Occipital lobe (tissue), 1 donor: ENCODE measurements at regions not wholly inside any gene's neighbourhood (a gene's known extent, or its start where the extent isn't known, plus 50 kb on each side); places are given as distances from the start of the nearest gene placed in this dataset.

Source experiments
- DNase-seq: peaks from one replicate; lab custom pipeline; 2025; lab: John Stamatoyannopoulos, UW

DNA sequence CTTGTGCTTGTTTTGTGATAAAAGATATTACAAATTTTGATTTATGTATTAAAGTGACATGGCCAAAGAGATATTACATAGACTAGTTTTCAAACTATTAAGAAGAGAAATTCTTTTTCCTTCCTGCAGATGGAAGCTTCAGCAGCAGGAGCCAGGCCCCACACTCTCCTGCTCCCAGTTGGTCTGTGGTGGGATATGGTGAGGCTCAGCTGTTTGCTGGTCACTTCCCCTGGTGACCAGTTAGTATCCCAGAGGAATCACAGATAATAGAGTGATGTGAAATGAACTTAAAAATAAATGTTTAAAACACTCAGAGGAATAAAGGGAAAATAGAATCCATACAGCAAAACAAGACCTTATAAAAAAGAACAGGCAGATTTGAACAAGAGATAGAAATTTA lies 154.7 kb downstream of the KTN1 start:
- no peak for DNase-seq

DNA sequence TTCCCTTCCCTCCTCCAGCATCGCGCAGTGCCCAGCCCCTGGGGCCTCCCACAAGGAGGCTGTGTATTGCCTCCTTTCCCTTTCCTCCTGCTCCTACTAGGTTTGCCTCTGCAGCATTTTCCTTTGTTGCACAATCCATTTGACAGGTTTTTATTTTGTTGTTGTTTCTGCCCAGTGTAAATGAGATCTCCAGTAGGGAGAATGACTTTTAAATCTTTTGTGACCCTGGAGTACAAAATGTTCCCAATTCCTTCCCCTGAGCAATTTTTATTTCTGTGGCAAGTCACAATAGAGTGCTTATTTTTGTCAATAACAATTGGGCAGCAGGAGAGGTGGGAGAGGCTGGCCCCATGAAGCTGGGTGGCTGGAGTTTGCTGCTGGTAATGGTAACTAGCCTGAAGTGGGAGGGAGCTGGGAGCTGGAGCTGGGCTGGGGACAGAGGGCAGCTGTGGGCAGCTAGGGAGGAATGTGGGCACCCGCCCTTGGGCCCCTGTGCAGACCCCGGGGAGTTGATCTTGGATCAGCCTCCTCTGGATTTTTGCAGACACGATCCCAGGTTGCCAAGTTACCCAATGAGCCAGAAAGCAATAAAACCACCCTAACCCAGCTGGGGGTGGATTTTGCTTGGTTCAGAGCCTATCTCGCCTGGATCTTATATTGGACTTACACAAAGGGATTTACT lies 160.1 kb downstream of the KTN1 start:
- DNase-seq, result no peak

DNA sequence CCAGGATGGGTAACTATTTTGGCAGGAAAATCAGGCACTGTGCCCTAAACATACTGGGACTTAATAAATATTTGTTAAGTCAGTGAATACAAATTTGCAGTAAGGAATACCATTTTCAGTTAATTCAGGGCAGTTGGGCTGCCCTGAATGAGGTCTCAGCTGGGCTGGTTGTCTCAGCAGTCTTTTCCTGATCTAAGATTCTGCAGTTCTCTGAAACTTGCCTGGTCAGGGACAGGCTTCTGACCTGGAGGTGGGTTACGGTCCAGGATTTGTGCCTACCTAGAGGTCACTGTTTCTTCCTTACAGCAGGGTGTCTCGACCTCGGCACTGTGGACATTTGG lies 160.6 kb downstream of the KTN1 start:
- no peak for DNase-seq

DNA sequence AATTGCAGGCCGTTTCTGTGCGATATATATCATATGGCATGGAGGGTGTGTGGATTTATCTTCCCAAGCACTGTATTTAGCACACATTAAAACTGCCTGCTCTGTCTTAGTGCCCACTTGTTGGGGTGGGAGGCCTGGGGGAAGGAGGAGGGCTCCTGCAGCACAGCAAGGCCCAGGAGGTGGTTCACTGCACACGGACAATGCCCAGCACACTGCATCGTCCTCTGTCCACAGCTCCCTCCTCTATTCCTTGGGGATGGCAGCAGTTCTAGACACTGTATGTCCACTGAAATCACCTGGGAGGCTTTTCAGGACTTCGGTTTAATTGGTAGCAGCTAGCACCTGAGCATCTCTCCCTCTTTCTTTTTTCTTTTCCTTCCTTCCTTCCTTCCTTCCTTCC lies 161.2 kb downstream of the KTN1 start:
- DNase-seq, result no peak

DNA sequence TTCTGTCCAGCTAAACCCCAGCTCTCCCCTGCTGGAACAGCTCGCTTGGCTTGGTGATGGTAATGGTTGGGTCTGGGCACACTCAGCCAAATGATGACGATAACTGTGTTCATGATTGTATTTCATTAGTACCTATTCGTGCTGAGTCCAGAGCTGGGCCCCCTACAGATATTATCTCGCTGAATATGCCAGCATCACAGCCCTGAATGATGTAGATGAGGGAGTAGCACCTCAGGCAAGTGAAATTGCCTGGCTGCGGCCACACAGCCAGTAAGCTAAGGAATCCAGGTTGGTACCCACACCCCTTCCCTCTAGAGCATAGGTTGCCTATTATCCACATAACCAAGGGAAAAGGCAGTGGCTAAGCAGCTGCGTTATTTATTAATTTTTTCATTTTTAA lies 163.5 kb downstream of the KTN1 start:
- DNase-seq, result no peak

DNA sequence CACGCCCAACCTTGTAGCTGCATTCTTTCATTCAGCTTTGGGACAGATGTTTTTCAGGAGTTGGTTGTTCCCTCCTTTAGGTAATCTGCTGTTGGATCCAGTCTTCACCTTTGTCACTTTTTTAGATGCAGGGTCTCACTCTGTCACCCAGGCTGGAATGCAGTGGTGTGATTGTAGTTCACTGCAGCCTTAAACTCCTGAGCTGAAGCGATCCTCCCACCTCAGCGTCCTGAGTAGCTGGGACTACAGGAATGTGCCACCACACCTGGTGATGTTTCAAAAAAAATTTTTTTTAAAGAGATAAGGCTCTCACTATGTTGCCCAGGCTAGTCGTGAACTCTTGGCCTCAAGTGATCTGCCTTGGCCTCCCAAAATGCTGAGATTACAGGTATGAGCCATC lies 164.3 kb downstream of the KTN1 start:
- DNase-seq, result no peak

DNA sequence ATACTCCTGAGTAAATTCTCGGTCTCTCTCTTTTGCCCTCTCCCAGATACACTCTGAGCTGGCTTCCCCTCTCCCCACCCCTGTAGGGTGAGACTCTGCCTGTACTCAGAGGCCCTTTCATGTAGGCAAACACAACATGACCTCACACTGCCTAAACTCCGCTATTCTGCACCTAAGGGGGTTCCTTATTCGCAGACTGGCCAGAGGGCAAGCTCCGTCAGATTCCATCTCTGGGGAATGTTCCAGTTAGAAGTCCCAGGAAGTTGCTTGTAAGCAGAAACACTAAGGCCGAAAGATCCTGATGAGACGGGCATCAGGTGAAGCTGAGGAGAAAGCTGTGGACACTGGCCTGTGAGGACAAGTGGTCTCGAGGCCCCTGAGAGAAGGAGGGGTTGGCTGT lies 165.9 kb downstream of the KTN1 start:
- no peak for DNase-seq

DNA sequence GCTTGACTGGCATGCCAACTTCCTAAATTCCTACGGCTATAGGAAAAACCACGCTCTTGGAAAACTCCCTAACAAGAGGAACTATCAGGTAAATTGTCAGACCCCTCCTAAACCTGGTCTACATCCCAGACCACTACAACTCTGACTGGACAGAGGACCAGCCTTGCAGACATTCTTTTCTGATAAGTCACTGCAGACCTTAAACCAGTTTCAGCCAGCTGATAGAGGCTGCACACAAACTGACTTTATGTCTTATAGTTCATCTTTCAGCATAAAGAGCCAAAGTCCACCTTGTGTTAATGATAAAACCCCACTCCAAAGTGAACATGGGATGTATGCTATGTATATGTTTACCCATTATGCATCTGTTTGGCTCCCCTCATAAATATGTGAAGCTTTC lies 166.6 kb downstream of the KTN1 start:
- DNase-seq, result no peak

DNA sequence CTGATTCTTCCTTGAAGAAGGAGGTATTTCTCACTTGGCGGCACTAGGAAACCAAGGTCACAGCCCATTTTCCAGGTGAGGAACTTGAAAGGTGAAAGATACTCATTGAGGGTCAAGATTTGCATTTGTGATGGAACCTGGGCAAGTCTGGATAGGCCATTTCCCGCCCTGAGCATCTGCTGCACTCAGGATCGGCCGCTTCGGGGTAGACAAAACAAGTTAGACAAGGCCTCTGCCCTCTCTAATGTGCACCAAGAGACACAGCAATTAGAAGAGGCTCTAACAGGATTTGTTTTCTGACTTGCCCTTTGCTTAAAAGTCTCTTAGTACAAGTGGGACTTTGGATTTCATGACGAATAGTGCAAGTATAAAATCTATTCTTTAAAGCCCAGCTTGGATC lies 167.2 kb downstream of the KTN1 start:
- DNase-seq, result no peak

DNA sequence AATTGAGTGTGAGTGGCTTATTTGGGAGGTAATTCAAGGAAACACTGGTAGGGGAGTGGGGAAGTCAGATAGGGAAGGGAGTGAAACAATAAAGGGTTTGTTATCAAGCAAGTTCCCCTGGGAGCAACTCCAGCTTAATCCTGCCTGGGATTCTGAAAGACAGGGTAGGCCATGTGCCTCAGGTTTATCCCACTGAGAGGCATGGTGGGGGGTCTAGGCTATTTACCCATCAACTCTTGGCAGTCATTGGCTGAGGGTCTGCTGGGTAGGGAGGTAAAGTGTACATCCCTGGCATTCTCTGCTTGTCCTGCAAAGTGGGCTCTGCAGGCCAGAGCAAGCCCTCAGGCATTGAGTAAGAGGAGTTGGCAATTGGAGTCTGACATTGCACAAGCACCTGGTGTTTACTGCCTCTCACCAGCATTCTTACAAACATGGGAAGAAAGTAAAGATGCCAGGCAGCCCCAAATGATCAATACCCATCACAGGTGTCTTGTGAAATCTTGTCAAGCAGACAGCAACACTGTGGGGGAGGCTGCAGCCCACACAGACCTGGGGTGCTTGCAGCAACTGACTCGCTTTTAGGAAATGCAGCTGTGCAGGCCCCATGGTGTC lies 169.3 kb downstream of the KTN1 start:
- DNase-seq, result no peak

DNA sequence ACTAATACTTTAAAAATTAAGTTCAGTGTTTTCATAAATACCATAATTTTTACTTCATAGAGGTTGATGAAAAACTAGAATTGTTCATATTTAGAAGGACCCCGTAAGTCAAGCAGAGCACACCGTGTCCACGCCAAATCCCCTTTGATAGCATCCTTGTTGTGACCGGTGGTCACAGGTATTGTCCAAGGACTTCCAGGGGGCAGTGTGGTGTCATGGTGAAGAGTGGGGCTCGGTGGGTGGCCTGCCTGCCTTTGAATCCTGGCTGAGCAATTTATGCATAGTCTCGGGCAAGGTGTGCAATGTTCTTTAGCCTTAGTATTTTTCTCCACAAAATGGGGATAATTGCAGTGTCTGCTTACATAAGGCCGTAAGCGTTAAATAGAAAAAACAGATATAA lies 169.9 kb downstream of the KTN1 start:
- no peak for DNase-seq

DNA sequence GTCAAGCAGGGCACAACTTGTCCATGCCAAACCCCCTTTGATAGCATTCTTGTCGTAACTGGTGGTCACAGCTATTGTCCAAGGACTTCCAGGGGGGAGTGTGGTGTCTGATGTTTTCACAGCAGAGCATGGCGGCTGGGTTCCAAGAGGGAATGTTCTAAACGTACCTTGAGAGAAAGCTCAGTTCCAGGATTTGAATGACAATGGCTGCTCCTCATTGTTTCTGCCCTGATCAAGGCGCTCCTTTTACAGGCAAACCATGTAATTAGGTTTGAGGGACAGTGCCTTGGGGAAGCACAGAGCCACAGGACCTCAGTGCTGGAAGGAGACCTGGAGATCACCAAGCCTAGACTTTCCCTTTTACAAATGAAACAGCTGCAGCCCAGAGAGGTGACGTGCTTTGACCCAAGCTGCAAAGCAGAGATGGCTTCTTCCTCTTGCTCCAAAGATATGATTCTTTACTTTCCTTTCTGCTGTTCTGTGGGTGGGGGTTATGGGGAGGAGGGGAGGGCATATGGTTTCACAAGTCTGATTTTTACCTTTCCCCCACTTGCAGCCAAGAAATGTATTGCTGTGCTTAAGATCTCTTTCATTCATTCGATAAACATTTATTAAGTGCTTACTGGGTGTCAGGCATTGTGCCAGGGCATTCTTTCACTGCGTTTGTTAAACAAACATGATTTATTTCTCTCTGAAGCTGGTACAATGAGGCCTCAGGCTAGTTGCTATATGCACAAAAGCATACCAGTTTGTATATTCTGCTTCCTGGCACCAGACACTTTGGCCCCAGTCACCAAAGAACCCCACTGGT lies 172.8 kb downstream of the KTN1 start:
- no peak for DNase-seq

DNA sequence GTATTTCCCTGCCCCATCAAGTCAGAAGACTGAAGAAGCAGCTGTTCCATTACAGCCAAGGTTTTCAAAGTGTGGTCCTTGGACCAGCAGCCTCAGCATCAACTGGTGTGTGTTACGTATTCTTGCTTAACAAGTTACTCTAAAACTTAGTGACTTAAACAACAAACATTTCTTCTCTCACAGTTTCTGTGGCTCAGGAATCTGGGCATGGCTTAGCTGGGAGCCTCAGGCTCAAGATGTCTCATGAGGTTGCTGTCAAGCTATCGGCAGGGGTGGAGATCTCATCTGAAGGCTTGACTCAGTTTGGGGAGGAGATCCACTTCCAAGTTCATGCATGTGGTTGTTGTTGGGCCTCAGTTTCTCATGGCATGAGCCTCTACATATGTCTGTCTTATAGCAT lies 174.5 kb downstream of the KTN1 start:
- no peak for DNase-seq

DNA sequence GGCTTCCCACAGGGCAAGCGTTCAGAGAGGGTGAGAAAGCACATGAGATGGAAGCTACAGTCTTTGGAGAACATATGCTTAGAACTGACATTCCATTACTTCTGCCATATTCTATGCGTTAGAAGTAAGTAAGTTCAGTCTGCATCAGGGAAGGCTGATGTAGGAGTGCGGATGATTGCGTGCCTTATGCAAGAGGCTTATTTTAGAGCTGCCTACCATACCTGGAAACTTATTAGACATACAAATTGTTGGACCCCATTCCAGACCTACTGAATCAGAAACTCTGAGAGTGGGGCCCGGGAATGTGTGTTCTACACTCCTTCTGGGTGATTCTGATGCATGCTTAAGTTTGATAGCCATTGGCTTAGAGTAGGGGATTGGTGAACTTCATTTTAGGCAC lies 174.9 kb downstream of the KTN1 start:
- DNase-seq, result no peak

DNA sequence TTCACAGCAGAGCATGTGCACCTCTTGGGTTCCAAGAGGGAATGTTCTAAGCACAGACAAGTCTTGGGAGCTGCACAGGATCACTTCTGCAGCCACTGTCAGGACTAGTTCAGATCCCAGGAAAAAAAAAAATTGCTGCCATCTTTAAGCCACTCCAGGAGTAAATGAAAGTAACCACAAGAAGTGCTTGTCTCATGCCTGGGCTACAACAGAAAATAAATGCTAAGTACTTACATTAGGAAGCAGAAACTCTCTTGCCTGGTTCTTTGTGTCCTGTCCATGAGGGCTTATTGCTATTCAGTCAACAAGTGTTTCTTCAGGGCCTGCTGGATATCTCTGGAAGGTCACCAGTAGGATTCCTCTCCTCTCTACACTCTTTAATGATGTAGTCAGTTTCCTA lies 176.1 kb downstream of the KTN1 start:
- DNase-seq, result no peak

DNA sequence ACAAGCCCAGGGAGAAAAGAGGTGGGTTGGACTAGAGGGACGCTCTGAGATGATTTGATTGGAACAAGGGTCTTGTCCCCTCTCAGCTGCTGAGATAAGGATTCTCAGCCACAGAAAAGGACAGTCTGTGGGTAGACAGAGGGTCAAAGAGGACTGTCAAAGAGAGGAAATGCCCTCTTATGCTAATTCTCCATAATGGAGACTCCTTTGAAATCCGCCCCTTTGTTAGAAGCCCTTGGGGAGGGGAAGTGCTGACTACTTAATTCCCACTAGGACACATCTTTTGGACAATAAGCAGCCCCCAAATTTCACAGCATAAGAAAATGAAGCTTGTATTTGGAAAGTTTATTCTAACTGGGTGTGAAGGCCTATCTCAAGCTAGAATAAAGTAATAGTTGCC lies 176.6 kb downstream of the KTN1 start:
- DNase-seq, result no peak

DNA sequence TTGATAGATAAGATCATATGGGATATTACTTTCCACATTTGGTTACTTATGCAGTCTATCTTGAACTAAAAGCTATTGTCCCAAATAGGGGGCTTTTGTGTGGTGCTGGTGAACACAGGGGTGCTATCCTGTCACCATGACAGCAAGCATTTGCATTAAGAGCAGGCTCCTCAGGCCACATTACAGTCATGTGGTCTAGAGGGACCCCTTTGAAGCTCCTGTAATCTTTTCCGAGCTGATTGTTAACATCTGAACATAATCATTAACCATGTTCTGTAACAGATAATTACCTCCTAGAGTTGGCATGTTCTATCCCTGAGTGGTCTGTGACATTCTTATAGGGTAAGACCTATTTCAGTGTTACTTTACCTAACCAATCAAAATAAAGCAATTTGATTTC lies 178.8 kb downstream of the KTN1 start:
- no peak for DNase-seq

DNA sequence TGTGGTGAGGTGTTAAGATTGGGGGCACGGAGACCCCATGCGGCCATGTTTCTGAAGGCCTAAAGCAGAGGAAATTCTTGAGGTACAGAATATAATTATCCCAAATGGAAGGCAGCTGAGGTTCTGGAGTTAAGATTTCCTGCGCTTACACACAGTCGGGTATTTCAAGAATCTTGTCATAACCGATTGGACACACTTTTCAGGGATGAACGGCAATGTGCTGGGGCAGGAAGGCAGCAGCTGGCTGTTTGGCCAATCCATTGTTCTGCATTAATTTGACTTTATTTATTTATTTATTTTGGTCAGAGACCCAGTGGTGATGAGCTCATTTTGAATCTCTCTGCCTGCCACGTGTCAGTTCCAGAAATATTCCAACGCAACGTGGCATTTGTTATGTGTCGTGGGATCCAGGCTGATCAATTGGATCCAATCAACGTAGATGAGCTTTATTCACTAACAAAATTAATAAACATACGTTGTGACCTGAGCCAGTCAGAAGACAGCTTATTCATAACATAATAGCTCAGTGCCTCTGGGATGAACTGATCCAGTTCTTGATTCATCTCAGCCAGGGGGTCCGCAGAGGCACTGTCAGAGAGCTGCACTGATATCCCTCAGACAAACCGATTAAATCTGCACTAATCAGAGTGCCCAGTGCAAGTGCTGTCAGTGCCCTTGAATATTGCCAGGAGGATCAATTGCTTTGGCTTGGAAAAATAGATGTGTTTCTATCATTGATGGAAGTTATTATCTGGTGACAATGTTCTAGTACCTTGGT lies 181.0 kb downstream of the KTN1 start:
- no peak for DNase-seq

DNA sequence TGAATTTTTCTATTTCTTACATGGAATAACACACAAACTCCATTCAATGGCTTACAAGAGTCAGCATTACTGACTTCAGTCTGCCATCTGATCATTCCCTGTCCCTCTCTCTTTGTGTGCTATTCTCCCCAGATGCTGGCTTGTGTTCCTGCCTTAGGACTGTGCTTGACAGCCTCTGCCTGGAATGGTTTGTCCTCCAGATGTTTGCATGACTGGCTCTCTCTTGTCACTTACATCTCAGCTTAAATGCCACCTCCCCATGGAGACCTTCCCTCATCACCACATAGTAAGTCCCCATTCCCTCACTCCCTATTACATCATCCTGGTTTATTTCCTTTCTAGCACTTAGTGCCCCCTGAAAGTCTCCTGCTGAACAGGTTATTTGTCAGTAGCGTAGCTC lies 181.6 kb downstream of the KTN1 start:
- DNase-seq, result no peak

DNA sequence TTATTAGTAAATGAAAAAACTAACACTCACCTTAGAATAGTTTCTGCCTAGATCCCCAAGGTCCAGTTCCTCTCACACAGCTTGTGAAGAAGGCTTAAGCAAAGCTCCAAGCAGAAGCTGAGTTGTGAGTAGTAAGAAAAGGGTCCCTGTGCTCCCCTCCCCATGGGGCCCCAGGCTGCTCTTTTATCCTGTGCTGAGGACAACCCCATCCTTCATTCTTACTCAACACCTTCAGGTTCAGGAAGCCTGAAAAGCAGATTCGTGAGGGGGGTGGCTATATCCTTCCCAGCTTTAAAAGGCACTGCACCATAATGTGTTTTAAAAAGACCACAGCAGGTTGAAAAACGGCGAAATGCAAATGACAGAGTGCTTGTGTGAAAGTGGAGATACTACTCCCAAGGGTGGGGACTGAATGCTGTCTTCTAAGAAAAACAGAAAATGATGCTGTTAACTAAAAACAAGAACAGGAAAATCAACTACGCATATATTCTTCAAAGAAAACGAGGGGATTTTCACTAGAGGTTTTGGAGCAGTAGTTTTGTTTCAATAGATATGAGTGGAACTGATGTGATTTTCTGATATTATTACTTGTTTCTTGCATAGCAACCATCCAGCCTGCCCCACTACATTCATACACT lies 182.7 kb downstream of the KTN1 start:
- DNase-seq, result no peak

DNA sequence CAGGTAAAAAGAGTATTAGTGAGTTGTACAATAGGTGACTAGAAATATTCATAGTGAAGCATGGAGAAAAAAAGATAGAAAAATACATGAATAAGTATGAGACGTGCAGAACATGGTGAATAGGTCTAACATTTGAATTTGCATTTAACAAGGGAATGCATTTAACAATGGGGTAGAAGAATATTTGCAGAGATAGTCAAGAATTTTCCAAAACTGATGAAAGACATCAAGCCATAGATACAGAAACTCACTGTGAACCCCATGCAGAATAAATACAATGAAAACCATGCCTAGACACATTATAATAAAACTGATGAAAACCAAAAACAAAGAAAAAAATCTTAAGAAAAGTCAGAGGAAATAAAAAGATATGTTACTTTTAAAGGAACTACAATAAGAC lies 184.8 kb downstream of the KTN1 start:
- no peak for DNase-seq

DNA sequence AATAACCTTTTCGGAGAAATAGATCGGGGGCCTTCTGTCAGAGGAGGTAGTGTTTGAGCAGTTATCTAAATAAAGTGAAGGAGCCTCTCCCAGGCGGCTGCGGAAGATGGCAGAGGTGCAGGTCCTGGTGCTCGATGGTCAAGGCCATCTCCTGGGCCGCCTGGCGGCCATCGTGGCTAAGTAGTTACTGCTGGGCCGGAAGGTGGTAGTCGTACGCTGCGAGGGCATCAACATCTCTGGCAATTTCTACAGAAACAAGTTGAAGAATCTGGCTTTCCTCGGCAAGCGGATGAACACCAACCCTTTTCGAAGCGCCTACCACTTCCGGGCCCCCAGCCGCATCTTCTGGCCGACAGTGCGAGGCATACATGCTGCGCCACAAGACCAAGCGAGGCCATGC lies 186.1 kb downstream of the KTN1 start:
- no peak for DNase-seq
